ENCODE measurements at regions not wholly inside any gene's neighbourhood (a gene's known extent, or its start where the extent isn't known, plus 50 kb on each side); places are given as distances from the start of the nearest gene placed in this dataset.

DNA sequence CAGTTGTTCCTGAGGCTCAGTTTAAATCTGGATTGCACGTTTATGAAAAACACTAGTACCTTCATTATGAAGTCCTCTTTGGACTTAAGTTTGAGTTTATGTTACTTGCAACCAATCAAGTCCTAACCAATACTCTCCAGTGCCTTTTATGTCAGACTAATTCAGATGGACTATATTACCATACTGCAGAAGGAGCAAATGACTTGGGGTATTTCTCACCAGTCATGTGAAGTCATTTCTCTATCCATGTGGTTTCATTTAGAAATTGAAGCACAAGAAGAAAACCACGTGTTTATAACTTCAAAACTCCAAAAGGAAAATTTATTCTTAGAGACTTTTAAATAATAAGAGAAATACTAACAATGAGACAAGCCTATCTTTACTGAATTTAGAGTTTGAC, 201.6 kb downstream of the MBL2 start:
- H3K9me3 Mint-ChIP-seq = no peaks in the 10 kb centered on the region
- DNase-seq = no peak
- no peaks in the 10 kb centered on the region for H3K36me3 Mint-ChIP-seq (ENCODE audit: low read depth)
- H3K4me3 Mint-ChIP-seq = peak overlapping the region; percentile 36; the same call in 1 of the 2 replicates
- H3K27me3 Mint-ChIP-seq (ENCODE audit: insufficient read depth) = no peaks in the 10 kb centered on the region; the same call in 1 of the 2 replicates
- peaks cover 73% of the 10 kb centered on the region for H3K4me1 Mint-ChIP-seq (ENCODE audit: low read depth)
- TF ChIP-seq, protein P1, sequence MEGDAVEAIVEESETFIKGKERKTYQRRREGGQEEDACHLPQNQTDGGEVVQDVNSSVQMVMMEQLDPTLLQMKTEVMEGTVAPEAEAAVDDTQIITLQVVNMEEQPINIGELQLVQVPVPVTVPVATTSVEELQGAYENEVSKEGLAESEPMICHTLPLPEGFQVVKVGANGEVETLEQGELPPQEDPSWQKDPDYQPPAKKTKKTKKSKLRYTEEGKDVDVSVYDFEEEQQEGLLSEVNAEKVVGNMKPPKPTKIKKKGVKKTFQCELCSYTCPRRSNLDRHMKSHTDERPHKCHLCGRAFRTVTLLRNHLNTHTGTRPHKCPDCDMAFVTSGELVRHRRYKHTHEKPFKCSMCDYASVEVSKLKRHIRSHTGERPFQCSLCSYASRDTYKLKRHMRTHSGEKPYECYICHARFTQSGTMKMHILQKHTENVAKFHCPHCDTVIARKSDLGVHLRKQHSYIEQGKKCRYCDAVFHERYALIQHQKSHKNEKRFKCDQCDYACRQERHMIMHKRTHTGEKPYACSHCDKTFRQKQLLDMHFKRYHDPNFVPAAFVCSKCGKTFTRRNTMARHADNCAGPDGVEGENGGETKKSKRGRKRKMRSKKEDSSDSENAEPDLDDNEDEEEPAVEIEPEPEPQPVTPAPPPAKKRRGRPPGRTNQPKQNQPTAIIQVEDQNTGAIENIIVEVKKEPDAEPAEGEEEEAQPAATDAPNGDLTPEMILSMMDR (IDR thresholded peaks at IDR 0.05) = no peak
- no peak overlapping the region for H3K27ac Mint-ChIP-seq

DNA sequence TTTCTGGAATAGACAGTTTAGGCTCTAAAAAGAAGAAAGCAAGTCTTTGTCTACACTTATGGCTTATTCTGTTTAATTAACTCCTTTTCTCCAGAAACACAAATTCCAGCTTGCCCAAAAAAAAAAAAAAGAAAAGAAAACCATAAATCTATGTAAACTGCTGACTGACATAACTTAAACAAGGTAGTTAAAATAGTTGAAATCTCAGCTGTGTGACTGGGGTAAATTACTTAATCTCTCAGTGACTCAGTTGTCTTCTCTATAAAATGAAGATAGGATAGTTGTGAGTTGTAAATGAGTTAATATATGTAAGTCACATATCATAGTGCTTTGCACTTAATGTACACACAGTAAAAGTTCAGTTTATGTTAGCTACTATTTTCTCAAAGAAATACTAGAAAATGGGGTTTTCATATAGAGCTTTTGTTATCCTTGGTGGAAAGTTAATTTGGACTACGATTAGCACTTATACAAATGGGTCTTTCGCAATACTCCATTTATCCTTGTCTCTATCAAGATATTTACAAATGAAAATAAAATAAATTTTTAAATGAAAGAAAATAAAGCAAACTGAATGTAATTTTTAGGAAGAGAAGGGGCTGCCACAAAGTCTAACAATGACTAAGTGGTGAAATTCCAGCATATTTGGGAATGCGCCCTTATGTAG, 200.9 kb downstream of the MBL2 start:
- peaks cover 67% of the 10 kb centered on the region for H3K4me1 Mint-ChIP-seq (ENCODE audit: low read depth)
- TF ChIP-seq, protein P1 (IDR thresholded peaks at IDR 0.05) = no peak
- no peaks in the 10 kb centered on the region for H3K36me3 Mint-ChIP-seq (ENCODE audit: low read depth)
- no peaks in the 10 kb centered on the region; the same call in 1 of the 2 replicates for H3K27me3 Mint-ChIP-seq (ENCODE audit: insufficient read depth)
- no peak for DNase-seq
- H3K9me3 Mint-ChIP-seq = no peaks in the 10 kb centered on the region
- H3K27ac Mint-ChIP-seq = no peak overlapping the region
- H3K4me3 Mint-ChIP-seq = no peak overlapping the region

DNA sequence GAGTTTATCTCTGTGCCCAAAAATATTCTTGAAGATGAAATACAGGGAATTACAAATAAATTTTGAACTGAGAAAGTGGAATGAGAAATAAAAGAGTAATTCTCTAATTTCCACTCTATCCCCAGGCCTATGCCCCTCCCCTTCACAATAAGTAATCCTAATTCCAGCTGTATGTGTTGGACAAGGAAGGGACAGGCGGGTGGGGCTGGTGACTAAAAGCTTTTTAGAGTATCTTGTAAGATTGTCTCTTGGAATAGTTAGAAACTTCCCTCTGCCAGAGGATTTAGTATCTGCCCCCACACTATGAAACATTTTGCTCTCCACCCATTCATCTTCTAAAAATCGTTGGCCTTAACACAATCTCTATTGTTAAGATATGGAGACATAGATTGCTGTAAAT, 199.2 kb downstream of the MBL2 start:
- H3K36me3 Mint-ChIP-seq (ENCODE audit: low read depth) = no peaks in the 10 kb centered on the region
- H3K4me3 Mint-ChIP-seq = no peak overlapping the region
- DNase-seq = no peak
- no peaks in the 10 kb centered on the region for H3K9me3 Mint-ChIP-seq
- H3K27ac Mint-ChIP-seq = peak overlapping the region; percentile 43; the same call in 1 of the 2 replicates
- TF ChIP-seq, protein P1 (IDR thresholded peaks at IDR 0.05) = no peak
- H3K27me3 Mint-ChIP-seq (ENCODE audit: insufficient read depth) = no peaks in the 10 kb centered on the region; the same call in 1 of the 2 replicates
- H3K4me1 Mint-ChIP-seq (ENCODE audit: low read depth) = peaks cover 50% of the 10 kb centered on the region

DNA sequence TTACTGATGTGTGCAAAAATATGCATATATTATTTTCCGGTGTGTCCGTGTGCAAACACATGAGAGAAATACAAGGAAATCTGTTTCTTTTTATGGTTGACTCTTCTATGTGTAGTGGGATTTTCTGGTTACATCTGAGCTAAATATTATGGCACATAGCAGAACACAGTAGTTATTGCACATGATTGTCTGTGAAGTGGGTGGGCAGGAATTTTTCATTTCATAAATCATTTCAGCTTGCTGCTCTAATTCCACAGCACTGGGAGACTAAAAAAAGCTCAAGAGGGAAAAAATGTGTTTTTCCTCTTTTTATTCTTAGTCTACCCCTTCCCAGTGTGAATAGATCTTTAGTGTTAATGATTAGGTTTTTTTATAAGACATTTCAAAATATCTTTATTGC, 197.9 kb downstream of the MBL2 start:
- no peaks in the 10 kb centered on the region for H3K9me3 Mint-ChIP-seq
- no peak overlapping the region for H3K4me3 Mint-ChIP-seq
- no peak for DNase-seq
- H3K27ac Mint-ChIP-seq = no peak overlapping the region
- peaks cover 44% of the 10 kb centered on the region for H3K4me1 Mint-ChIP-seq (ENCODE audit: low read depth)
- peaks cover 5% of the 10 kb centered on the region for H3K36me3 Mint-ChIP-seq (ENCODE audit: low read depth)
- H3K27me3 Mint-ChIP-seq (ENCODE audit: insufficient read depth) = no peaks in the 10 kb centered on the region; the same call in 1 of the 2 replicates
- TF ChIP-seq, protein P1 (IDR thresholded peaks at IDR 0.05) = no peak

DNA sequence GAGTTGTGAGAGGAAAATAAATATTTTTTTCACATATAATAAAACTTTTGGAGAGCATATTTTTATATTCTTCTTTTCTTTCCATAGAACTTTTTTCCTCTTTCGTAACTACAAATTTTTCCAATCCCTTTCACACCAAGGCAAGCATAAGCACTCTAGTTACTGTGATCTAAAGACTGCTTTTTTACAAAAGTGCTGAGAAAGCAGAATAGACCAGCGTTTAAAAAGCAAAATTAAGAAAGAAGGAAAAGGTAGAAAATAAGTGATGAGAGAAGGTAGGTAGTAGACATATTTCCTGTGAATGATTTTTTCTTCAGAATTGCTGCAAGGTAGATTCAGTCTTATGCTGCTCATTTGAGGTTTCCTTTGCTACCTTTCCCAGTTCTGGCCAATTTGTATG, 195.5 kb downstream of the MBL2 start:
- no peak overlapping the region for H3K27ac Mint-ChIP-seq
- no peak for DNase-seq
- peaks cover 21% of the 10 kb centered on the region for H3K4me1 Mint-ChIP-seq (ENCODE audit: low read depth)
- H3K36me3 Mint-ChIP-seq (ENCODE audit: low read depth) = peaks cover 22% of the 10 kb centered on the region
- TF ChIP-seq, protein P1 (IDR thresholded peaks at IDR 0.05) = no peak
- no peaks in the 10 kb centered on the region; the same call in 1 of the 2 replicates for H3K27me3 Mint-ChIP-seq (ENCODE audit: insufficient read depth)
- H3K9me3 Mint-ChIP-seq = peaks cover 19% of the 10 kb centered on the region
- H3K4me3 Mint-ChIP-seq = no peak overlapping the region
